ENCODE measurements at regions not wholly inside any gene's neighbourhood (a gene's known extent, or its start where the extent isn't known, plus 50 kb on each side); places are given as distances from the start of the nearest gene placed in this dataset.

DNA sequence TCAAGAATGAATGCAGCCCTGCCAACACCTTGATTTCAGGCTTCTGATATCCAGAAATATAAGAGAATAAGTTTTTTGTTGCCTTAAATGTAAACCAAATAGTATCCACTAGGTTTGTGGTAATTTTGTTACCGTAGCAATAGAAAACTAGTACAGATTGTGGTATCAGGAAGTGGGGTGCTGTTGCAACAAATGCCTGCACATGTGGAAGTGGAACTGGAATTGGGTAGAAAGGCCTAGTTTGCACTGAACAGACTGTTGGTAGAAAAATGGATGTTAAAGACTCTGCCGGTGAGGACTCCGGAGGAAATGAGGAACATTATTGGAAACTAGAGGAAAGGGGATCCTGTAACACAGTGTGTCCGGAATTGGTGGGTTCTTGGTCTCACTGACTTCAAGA, 145.8 kb upstream of the MGAT5 start:
- TF ChIP-seq POLR2A (IDR thresholded peaks at IDR 0.05), result no peak
- TF ChIP-seq, protein P1, sequence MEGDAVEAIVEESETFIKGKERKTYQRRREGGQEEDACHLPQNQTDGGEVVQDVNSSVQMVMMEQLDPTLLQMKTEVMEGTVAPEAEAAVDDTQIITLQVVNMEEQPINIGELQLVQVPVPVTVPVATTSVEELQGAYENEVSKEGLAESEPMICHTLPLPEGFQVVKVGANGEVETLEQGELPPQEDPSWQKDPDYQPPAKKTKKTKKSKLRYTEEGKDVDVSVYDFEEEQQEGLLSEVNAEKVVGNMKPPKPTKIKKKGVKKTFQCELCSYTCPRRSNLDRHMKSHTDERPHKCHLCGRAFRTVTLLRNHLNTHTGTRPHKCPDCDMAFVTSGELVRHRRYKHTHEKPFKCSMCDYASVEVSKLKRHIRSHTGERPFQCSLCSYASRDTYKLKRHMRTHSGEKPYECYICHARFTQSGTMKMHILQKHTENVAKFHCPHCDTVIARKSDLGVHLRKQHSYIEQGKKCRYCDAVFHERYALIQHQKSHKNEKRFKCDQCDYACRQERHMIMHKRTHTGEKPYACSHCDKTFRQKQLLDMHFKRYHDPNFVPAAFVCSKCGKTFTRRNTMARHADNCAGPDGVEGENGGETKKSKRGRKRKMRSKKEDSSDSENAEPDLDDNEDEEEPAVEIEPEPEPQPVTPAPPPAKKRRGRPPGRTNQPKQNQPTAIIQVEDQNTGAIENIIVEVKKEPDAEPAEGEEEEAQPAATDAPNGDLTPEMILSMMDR (IDR thresholded peaks at IDR 0.05), result no peak
